Mesendoderm (in vitro differentiated cells): ENCODE measurements at regions not wholly inside any gene's neighbourhood (a gene's known extent, or its start where the extent isn't known, plus 50 kb on each side); places are given as distances from the start of the nearest gene placed in this dataset.

Experiments used
- DNase-seq: peaks from one replicate; pipeline ENCODE4 v3.0.0; 2013
- H2AK5ac ChIP-seq: 2 replicates; pipeline ENCODE4 v1.6.1; 2013; ENCODE audit warnings: low read length, inconsistent platforms
- H2BK120ac ChIP-seq: 2 replicates; pipeline ENCODE4 v1.6.1; 2013; ENCODE audit warnings: low read depth, mild to moderate bottlenecking, low read length, moderate library complexity, mixed read lengths
- H2BK15ac ChIP-seq: replicated peaks from 2 replicates; pipeline ENCODE4 v1.6.1; 2013; ENCODE audit warnings: low read depth, mild to moderate bottlenecking, moderate library complexity
- H2BK5ac ChIP-seq: 2 replicates; pipeline ENCODE4 v1.6.1; 2013; ENCODE audit warnings: low read length, inconsistent platforms
- H3K18ac ChIP-seq: 2 replicates; pipeline ENCODE4 v1.6.1; 2013; ENCODE audit warnings: mild to moderate bottlenecking, low read length, mixed read lengths
- H3K23ac ChIP-seq: one replicate; pipeline ENCODE4 v1.6.1; 2013; ENCODE audit warnings: low read length
- H3K27ac ChIP-seq: 2 replicates; pipeline ENCODE4 v1.5.1; 2013; ENCODE audit warnings: low read depth, mild to moderate bottlenecking, inconsistent platforms, low read length, moderate library complexity
- H3K27me3 ChIP-seq: 2 replicates; pipeline ENCODE4 v1.6.1; 2013; ENCODE audit warnings: low read length, control low read depth, mild to moderate bottlenecking, inconsistent platforms; ENCODE audit not compliant: insufficient read depth, poor library complexity
- H3K36me3 ChIP-seq: 2 replicates; pipeline ENCODE4 v1.6.1; 2013; ENCODE audit warnings: low read length, inconsistent platforms; ENCODE audit not compliant: control insufficient read depth, insufficient read depth
- H3K4ac ChIP-seq: one replicate; pipeline ENCODE4 v1.6.1; 2013; ENCODE audit warnings: low read depth, mild to moderate bottlenecking, low read length, moderate library complexity
- H3K4me1 ChIP-seq: 2 replicates; pipeline ENCODE4 v1.6.1; 2013; ENCODE audit warnings: low read depth, low read length, inconsistent platforms; ENCODE audit not compliant: control insufficient read depth
- H3K4me2 ChIP-seq: 2 replicates; pipeline ENCODE4 v1.6.1; 2013; ENCODE audit warnings: low read length
- H3K4me3 ChIP-seq: 2 replicates; pipeline ENCODE4 v1.5.1; 2013; ENCODE audit warnings: mild to moderate bottlenecking, low read length
- H3K56ac ChIP-seq: one replicate; pipeline ENCODE4 v1.6.1; 2013; ENCODE audit warnings: low read length
- H3K79me1 ChIP-seq: 2 replicates; pipeline ENCODE4 v1.6.1; 2013; ENCODE audit warnings: low read length, inconsistent platforms
- H3K79me2 ChIP-seq: 2 replicates; pipeline ENCODE4 v1.6.1; 2013; ENCODE audit warnings: mild to moderate bottlenecking, low read length; ENCODE audit not compliant: control insufficient read depth, insufficient read depth
- H3K9ac ChIP-seq: 2 replicates; pipeline ENCODE4 v1.6.1; 2013; ENCODE audit warnings: low read length, inconsistent platforms
- H4K5ac ChIP-seq: one replicate; pipeline ENCODE4 v1.6.1; 2013; ENCODE audit warnings: low read length
- H4K8ac ChIP-seq: one replicate; pipeline ENCODE4 v1.6.1; 2013; ENCODE audit warnings: low read depth, mild to moderate bottlenecking, control low read depth, low read length, moderate library complexity
- WGBS: extraction: QIAGEN DNeasy Blood & Tissue Kit; methylation state at CpG from one replicate; pipeline ENCODE4 v1.1.7; 2013; ENCODE audit warnings: low lambda C conversion rate, missing lambda C conversion rate; ENCODE audit not compliant: insufficient coverage; ENCODE audit errors: extremely low coverage; 5-methylcytosine and 5-hydroxymethylcytosine counted together

GRCh38 chrX:124619710-124620109 is 273.3 kb downstream of the SH2D1A start:
- H2BK5ac ChIP-seq = no peak overlapping the region
- H3K36me3 ChIP-seq = no peaks in the 10 kb centered on the region
- H3K4me2 ChIP-seq = no peak overlapping the region
- H2AK5ac ChIP-seq = no peak overlapping the region
- no peak overlapping the region for H3K9ac ChIP-seq
- no peak overlapping the region for H4K8ac ChIP-seq
- H3K27ac ChIP-seq = no peak overlapping the region
- H3K56ac ChIP-seq = no peak overlapping the region
- no peak overlapping the region for H3K23ac ChIP-seq
- H3K4me3 ChIP-seq = no peak overlapping the region
- H3K18ac ChIP-seq = no peak overlapping the region
- no peak overlapping the region for H3K4ac ChIP-seq
- H2BK120ac ChIP-seq = no peak overlapping the region
- no peak for DNase-seq
- H3K4me1 ChIP-seq = no peaks in the 10 kb centered on the region
- no CpG with 5 or more reads among the region's 3 CpGs for WGBS
- no peak overlapping the region for H2BK15ac ChIP-seq
- no peaks in the 10 kb centered on the region for H3K27me3 ChIP-seq
- no peaks in the 10 kb centered on the region for H3K79me2 ChIP-seq
- H4K5ac ChIP-seq = no peak overlapping the region
- H3K79me1 ChIP-seq = no peaks in the 10 kb centered on the region

GRCh38 chrX:124634363-124634762 is 288.0 kb downstream of the SH2D1A start:
- H3K9ac ChIP-seq = no peak overlapping the region
- no peak for DNase-seq
- H3K56ac ChIP-seq = no peak overlapping the region
- H2BK120ac ChIP-seq = no peak overlapping the region
- no peak overlapping the region for H3K4ac ChIP-seq
- no peaks in the 10 kb centered on the region for H3K79me2 ChIP-seq
- no peak overlapping the region for H4K8ac ChIP-seq
- H3K79me1 ChIP-seq = no peaks in the 10 kb centered on the region
- no peak overlapping the region for H2AK5ac ChIP-seq
- no CpG with 5 or more reads among the region's 4 CpGs for WGBS
- no peak overlapping the region for H3K23ac ChIP-seq
- no peaks in the 10 kb centered on the region for H3K4me1 ChIP-seq
- no peak overlapping the region for H3K27ac ChIP-seq
- no peak overlapping the region for H3K4me3 ChIP-seq
- no peak overlapping the region for H4K5ac ChIP-seq
- H3K36me3 ChIP-seq = no peaks in the 10 kb centered on the region
- H3K18ac ChIP-seq = no peak overlapping the region
- no peak overlapping the region for H3K4me2 ChIP-seq
- H3K27me3 ChIP-seq = no peaks in the 10 kb centered on the region
- H2BK15ac ChIP-seq = no peak overlapping the region
- no peak overlapping the region for H2BK5ac ChIP-seq

GRCh38 chrX:124641737-124642491 is 295.6 kb downstream of the SH2D1A start:
- no CpG with 5 or more reads among the region's 5 CpGs for WGBS
- Histone ChIP-seq H3K23ac (no peak overlapping the region), H2AK5ac (no peak overlapping the region), H3K4ac (no peak overlapping the region), H3K4me1 (no peaks in the 10 kb centered on the region), H3K56ac (no peak overlapping the region), H3K27ac (no peak overlapping the region), H3K36me3 (no peaks in the 10 kb centered on the region), H4K5ac (no peak overlapping the region), H2BK15ac (no peak overlapping the region), H3K4me3 (no peak overlapping the region), H3K18ac (no peak overlapping the region), H3K9ac (no peak overlapping the region), H3K79me1 (no peaks in the 10 kb centered on the region), H4K8ac (no peak overlapping the region), H2BK120ac (no peak overlapping the region), H3K4me2 (no peak overlapping the region), H3K27me3 (no peaks in the 10 kb centered on the region), H2BK5ac (no peak overlapping the region), H3K79me2 (no peaks in the 10 kb centered on the region)
- no peak for DNase-seq

GRCh38 chrX:124646403-124646802 is 300.0 kb downstream of the SH2D1A start:
- H2BK15ac ChIP-seq = no peak overlapping the region
- H3K23ac ChIP-seq = no peak overlapping the region
- H2AK5ac ChIP-seq = no peak overlapping the region
- no peak overlapping the region for H4K5ac ChIP-seq
- no peaks in the 10 kb centered on the region for H3K79me2 ChIP-seq
- no peak overlapping the region for H2BK5ac ChIP-seq
- no peaks in the 10 kb centered on the region for H3K4me1 ChIP-seq
- H3K18ac ChIP-seq = no peak overlapping the region
- no peak overlapping the region for H3K4me2 ChIP-seq
- no peak overlapping the region for H4K8ac ChIP-seq
- no peak overlapping the region for H3K27ac ChIP-seq
- H3K56ac ChIP-seq = no peak overlapping the region
- no peaks in the 10 kb centered on the region for H3K79me1 ChIP-seq
- no peak for DNase-seq
- no peak overlapping the region for H3K4me3 ChIP-seq
- WGBS = no CpG with 5 or more reads among the region's 1 CpG
- no peak overlapping the region for H3K9ac ChIP-seq
- no peaks in the 10 kb centered on the region for H3K36me3 ChIP-seq
- no peaks in the 10 kb centered on the region for H3K27me3 ChIP-seq
- H3K4ac ChIP-seq = no peak overlapping the region
- no peak overlapping the region for H2BK120ac ChIP-seq

GRCh38 chrX:124651031-124651430 is 304.7 kb downstream of the SH2D1A start:
- Histone ChIP-seq H3K4ac (no peak overlapping the region), H3K4me3 (no peak overlapping the region), H3K79me2 (no peaks in the 10 kb centered on the region), H3K4me1 (no peaks in the 10 kb centered on the region), H3K56ac (no peak overlapping the region), H2BK15ac (no peak overlapping the region), H3K23ac (no peak overlapping the region), H4K5ac (no peak overlapping the region), H3K36me3 (no peaks in the 10 kb centered on the region), H4K8ac (no peak overlapping the region), H2BK5ac (no peak overlapping the region), H2AK5ac (no peak overlapping the region), H3K27ac (no peak overlapping the region), H3K9ac (no peak overlapping the region), H3K4me2 (no peak overlapping the region), H3K79me1 (no peaks in the 10 kb centered on the region), H3K27me3 (no peaks in the 10 kb centered on the region), H3K18ac (no peak overlapping the region), H2BK120ac (no peak overlapping the region)
- no CpG with 5 or more reads among the region's 4 CpGs for WGBS
- DNase-seq = no peak
